HCT116 (cell line): ENCODE measurements at regions not wholly inside any gene's neighbourhood (a gene's known extent, or its start where the extent isn't known, plus 50 kb on each side); places are given as distances from the start of the nearest gene placed in this dataset.

ENCODE experiments used
- ATAC-seq: fragments of 200-7000 bp; cut with Tn5 transposase; 2 replicates; pipeline ENCODE4 v1.9.1; 2020; ENCODE audit warnings: mild to moderate bottlenecking, moderate library complexity
- BruUV-seq: library from RNA; stranded (reverse); fragments of 400-500 nt; replicated peaks from 2 replicates; lab custom pipeline; 2021; lab: Mats Ljungman, UMichigan
- CTCF ChIA-PET: fragments of 300-600 bp; sonication (Branson Sonifier 250); formaldehyde crosslinking; loops from one replicate; lab custom pipeline; 2021; ENCODE audit warnings: antibody characterized with exemption; lab: Charles Lee
- POLR2A ChIA-PET: fragments of 300-600, 350-600 bp; sonication (Branson Sonifier 250); formaldehyde crosslinking; loops from one replicate; lab custom pipeline; 2021; ENCODE audit warnings: antibody characterized with exemption; lab: Charles Lee
- RAD21 ChIA-PET, 2 experiments: fragments of 300-600 bp; sonication (Branson Sonifier 250); formaldehyde crosslinking; loops; one replicate each; lab custom pipeline; 2023; ENCODE audit warnings: low total read pairs in 2 of 2; ENCODE audit not compliant: uncharacterized antibody in 2 of 2, unreplicated experiment in 2 of 2, low non-redundant PET in 1 of 2; lab: Charles Lee
- DNase-seq: peaks from one replicate; pipeline ENCODE4 v3.0.0-alpha.2; 2010; ENCODE audit warnings: low read depth, low spot score
- H2AFZ ChIP-seq: fragments of 200-600 bp; shearing (Covaris generic), sonication (generic); 2 replicates; pipeline ENCODE4 v1.6.1; 2017; ENCODE audit warnings: low read depth, mixed run types, mixed read lengths, antibody characterized with exemption, low read length; ENCODE audit not compliant: poor library complexity, severe bottlenecking
- H3K27ac ChIP-seq: 2 replicates; pipeline ENCODE4 v1.5.1; 2012; ENCODE audit warnings: low read depth, low read length
- H3K27me3 ChIP-seq: fragments of 200-600 bp; sonication (generic); 2 replicates; pipeline ENCODE4 v1.6.1; 2016; ENCODE audit warnings: mixed run types, low read length, mixed read lengths; ENCODE audit not compliant: insufficient read depth
- H3K36me3 ChIP-seq, 2 experiments: fragments of 200-500 bp in 1 of 2; fragments of 200-600 bp in 1 of 2; sonication (Bioruptor generic) in 1 of 2; sonication (generic) in 1 of 2; 2 replicates each; pipeline versions ENCODE4 v1.5.1 to v1.6.1; 2014 to 2016; ENCODE audit warnings: low read length in 2 of 2, inconsistent platforms in 1 of 2, mixed read lengths in 1 of 2, mixed run types in 1 of 2; ENCODE audit not compliant: insufficient read depth in 2 of 2, control insufficient read depth in 1 of 2
- H3K4me1 ChIP-seq, 2 experiments: fragments of 200-600 bp in 1 of 2; sonication (generic) in 1 of 2; 2 replicates each; pipeline versions ENCODE4 v1.5.1 to v1.6.1; 2012 to 2017; ENCODE audit warnings: low read length in 2 of 2, inconsistent platforms in 1 of 2, mild to moderate bottlenecking in 1 of 2, mixed read lengths in 1 of 2, mixed run types in 1 of 2, moderate library complexity in 1 of 2; ENCODE audit not compliant: insufficient read depth in 2 of 2, control insufficient read depth in 1 of 2
- H3K4me2 ChIP-seq: fragments of 200-600 bp; sonication (generic); 2 replicates; pipeline ENCODE4 v1.6.1; 2017; ENCODE audit warnings: mixed run types, low read length, mixed read lengths
- H3K4me3 ChIP-seq, 2 experiments: fragments of 200-600 bp in 1 of 2; sonication (generic) in 1 of 2; replicated peaks in 1 of 2; 2 replicates each; pipeline ENCODE4 v1.5.1; 2011 to 2016; ENCODE audit warnings: low read length in 2 of 2, control low read depth in 1 of 2, low read depth in 1 of 2, mild to moderate bottlenecking in 1 of 2, mixed read lengths in 1 of 2, mixed run types in 1 of 2
- H3K79me2 ChIP-seq: fragments of 200-600 bp; sonication (generic); 2 replicates; pipeline ENCODE4 v1.6.1; 2017; ENCODE audit warnings: mild to moderate bottlenecking, mixed run types, low read length, moderate library complexity, mixed read lengths; ENCODE audit not compliant: insufficient read depth
- H3K9ac ChIP-seq: fragments of 200-600 bp; sonication (generic); 2 replicates; pipeline ENCODE4 v1.6.1; 2016; ENCODE audit warnings: low read length, mixed read lengths
- H3K9me2 ChIP-seq: fragments of 200-600 bp; sonication (generic), shearing (Covaris generic); 2 replicates; pipeline ENCODE4 v1.6.1; 2017; ENCODE audit warnings: mixed run types, mild to moderate bottlenecking, moderate library complexity; ENCODE audit not compliant: insufficient read depth
- H3K9me3 ChIP-seq, 2 experiments: fragments of 200-500 bp in 1 of 2; fragments of 200-600 bp in 1 of 2; sonication (Bioruptor generic) in 1 of 2; sonication (generic) in 1 of 2; 2 replicates each; pipeline ENCODE4 v1.6.1; 2014 to 2017; ENCODE audit warnings: low read length in 2 of 2, mixed read lengths in 2 of 2, inconsistent platforms in 1 of 2, low read depth in 1 of 2, mild to moderate bottlenecking in 1 of 2, mixed run types in 1 of 2, moderate library complexity in 1 of 2; ENCODE audit not compliant: control insufficient read depth in 1 of 2, insufficient read depth in 1 of 2
- H4K20me1 ChIP-seq: fragments of 200-600 bp; sonication (generic), shearing (Covaris generic); 2 replicates; pipeline ENCODE4 v1.6.1; 2017; ENCODE audit warnings: mixed run types, mild to moderate bottlenecking, moderate library complexity; ENCODE audit not compliant: insufficient read depth
- EZH2 ChIP-seq: fragments of 200-600 bp; sonication (generic); IDR thresholded peaks from 2 replicates; pipeline ENCODE4 v1.6.1; 2017; ENCODE audit warnings: antibody characterized with exemption, mixed run types
- POLR2AphosphoS5 ChIP-seq: IDR thresholded peaks from 2 replicates; pipeline ENCODE4 v1.6.1; 2011; ENCODE audit warnings: mild to moderate bottlenecking, low read depth, low read length, moderate library complexity
- RAD21 ChIP-seq: IDR thresholded peaks from 2 replicates; pipeline ENCODE4 v1.6.1; 2012; ENCODE audit warnings: low read depth, mild to moderate bottlenecking
- SIN3A ChIP-seq: IDR thresholded peaks from 2 replicates; pipeline ENCODE4 v1.6.1; 2012; ENCODE audit warnings: low read depth
- SP1 ChIP-seq: IDR thresholded peaks from 2 replicates; pipeline ENCODE4 v1.6.1; 2012; ENCODE audit warnings: low read depth
- YY1 ChIP-seq: IDR thresholded peaks from 2 replicates; pipeline ENCODE4 v1.6.1; 2011; ENCODE audit warnings: low read length, low read depth, moderate library complexity, mild to moderate bottlenecking; ENCODE audit not compliant: insufficient replicate concordance; ENCODE audit errors: extremely low read depth
- ZNF274 ChIP-seq: fragments of 200-500 bp; sonication (Bioruptor generic); IDR thresholded peaks from 2 replicates; pipeline ENCODE4 v1.6.1; 2014; ENCODE audit warnings: mild to moderate bottlenecking, low read depth, low read length, inconsistent platforms
- intact Hi-C: fragments of 100-400 bp; cut with micrococcal nuclease; formaldehyde crosslinking; loops from 2 replicates; pipeline ENCODE4 v1.10.0; 2022
- TF ChIP-seq, protein P1 (sequence below): IDR thresholded peaks from 2 replicates; pipeline ENCODE4 v1.6.1; 2012; ENCODE audit warnings: low read depth
- TF ChIP-seq, protein P2 (sequence below): IDR thresholded peaks from 2 replicates; pipeline ENCODE4 v1.6.1; 2012

DNA sequence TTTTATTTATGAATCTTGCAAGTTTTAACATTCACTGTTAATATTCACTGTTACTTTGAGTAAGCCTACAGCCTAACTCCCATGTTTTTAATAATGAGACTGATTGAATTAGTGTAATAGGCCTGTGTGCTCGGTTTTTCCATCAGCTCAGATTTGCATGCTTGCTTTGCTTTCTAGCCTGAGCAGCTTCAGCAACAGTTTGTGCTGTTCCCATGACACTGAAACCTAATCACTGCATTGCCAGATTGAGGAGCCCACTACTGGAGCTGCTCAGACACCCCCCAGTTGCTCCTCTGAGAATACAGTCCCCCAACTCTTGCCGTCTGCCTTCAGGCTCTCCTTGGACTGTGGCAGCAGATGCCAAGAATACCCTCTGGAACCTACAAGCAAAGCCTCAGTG is 695.4 kb downstream of the BRINP3 start:
- H3K9ac ChIP-seq: no peak overlapping the region
- ChIA-PET POLR2A (no interaction called here), CTCF (no interaction called here), RAD21 (no interaction called here)
- no peak overlapping the region for H3K4me3 ChIP-seq
- no TSS peak for BruUV-seq
- ATAC-seq: no peak
- intact Hi-C loops: no loop called here
- no peaks in the 10 kb centered on the region for H3K4me1 ChIP-seq
- H3K36me3 ChIP-seq: no peaks in the 10 kb centered on the region
- no peaks in the 10 kb centered on the region for H3K79me2 ChIP-seq
- H3K9me3 ChIP-seq: no peaks in the 10 kb centered on the region
- H2AFZ ChIP-seq: no peak overlapping the region
- no peaks in the 10 kb centered on the region for H3K27me3 ChIP-seq
- no peak overlapping the region for H3K4me2 ChIP-seq
- H3K27ac ChIP-seq: no peak overlapping the region
- DNase-seq: no peak
- no peaks in the 10 kb centered on the region for H3K9me2 ChIP-seq
- H4K20me1 ChIP-seq: no peaks in the 10 kb centered on the region
- TF ChIP-seq EZH2 (no peak), YY1 (no peak), ZNF274 (no peak), SP1 (no peak), SIN3A (no peak), POLR2AphosphoS5 (no peak), RAD21 (no peak)
- TF ChIP-seq, protein P1, sequence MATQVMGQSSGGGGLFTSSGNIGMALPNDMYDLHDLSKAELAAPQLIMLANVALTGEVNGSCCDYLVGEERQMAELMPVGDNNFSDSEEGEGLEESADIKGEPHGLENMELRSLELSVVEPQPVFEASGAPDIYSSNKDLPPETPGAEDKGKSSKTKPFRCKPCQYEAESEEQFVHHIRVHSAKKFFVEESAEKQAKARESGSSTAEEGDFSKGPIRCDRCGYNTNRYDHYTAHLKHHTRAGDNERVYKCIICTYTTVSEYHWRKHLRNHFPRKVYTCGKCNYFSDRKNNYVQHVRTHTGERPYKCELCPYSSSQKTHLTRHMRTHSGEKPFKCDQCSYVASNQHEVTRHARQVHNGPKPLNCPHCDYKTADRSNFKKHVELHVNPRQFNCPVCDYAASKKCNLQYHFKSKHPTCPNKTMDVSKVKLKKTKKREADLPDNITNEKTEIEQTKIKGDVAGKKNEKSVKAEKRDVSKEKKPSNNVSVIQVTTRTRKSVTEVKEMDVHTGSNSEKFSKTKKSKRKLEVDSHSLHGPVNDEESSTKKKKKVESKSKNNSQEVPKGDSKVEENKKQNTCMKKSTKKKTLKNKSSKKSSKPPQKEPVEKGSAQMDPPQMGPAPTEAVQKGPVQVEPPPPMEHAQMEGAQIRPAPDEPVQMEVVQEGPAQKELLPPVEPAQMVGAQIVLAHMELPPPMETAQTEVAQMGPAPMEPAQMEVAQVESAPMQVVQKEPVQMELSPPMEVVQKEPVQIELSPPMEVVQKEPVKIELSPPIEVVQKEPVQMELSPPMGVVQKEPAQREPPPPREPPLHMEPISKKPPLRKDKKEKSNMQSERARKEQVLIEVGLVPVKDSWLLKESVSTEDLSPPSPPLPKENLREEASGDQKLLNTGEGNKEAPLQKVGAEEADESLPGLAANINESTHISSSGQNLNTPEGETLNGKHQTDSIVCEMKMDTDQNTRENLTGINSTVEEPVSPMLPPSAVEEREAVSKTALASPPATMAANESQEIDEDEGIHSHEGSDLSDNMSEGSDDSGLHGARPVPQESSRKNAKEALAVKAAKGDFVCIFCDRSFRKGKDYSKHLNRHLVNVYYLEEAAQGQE: no peak
- TF ChIP-seq, protein P2, sequence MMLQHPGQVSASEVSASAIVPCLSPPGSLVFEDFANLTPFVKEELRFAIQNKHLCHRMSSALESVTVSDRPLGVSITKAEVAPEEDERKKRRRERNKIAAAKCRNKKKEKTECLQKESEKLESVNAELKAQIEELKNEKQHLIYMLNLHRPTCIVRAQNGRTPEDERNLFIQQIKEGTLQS: no peak
